Erythroblast (primary cell): ENCODE measurements at regions not wholly inside any gene's neighbourhood (a gene's known extent, or its start where the extent isn't known, plus 50 kb on each side); places are given as distances from the start of the nearest gene placed in this dataset.

Source experiments
- GATA1 ChIP-seq: IDR thresholded peaks from 2 replicates; pipeline ENCODE4 v1.6.1; 2011; ENCODE audit warnings: low read depth, mild to moderate bottlenecking, control low read depth, low read length, moderate library complexity
- POLR2A ChIP-seq: IDR thresholded peaks from 2 replicates; pipeline ENCODE4 v1.6.1; 2011; ENCODE audit warnings: mild to moderate bottlenecking, low read length

- no peak for TF ChIP-seq POLR2A
- no peak for TF ChIP-seq GATA1
Measured at GRCh38 chr9:6147846-6148245, 67.8 kb upstream of the IL33 start.
